Kidney (tissue), 13 donors: ENCODE measurements at regions not wholly inside any gene's neighbourhood (a gene's known extent, or its start where the extent isn't known, plus 50 kb on each side); places are given as distances from the start of the nearest gene placed in this dataset.

Experiments used
- DNase-seq, 5 donors: peaks; one replicate each; pipeline ENCODE4 v3.0.0-alpha.2; 2013 to 2020
- FAIRE-seq: peaks from 2 replicates; lab custom pipeline; 2012; peaks lifted over from hg19 to GRCh38; lab: Jason Lieb, UNC
- H3K27ac ChIP-seq, 2 donors: one replicate each; pipeline ENCODE4 v1.7.0; 2013; ENCODE audit warnings: low read depth in 2 of 2, low read length in 2 of 2, inconsistent platforms in 1 of 2
- H3K27me3 ChIP-seq: one replicate; pipeline ENCODE4 v1.7.1; 2013; ENCODE audit warnings: low read length, inconsistent platforms; ENCODE audit not compliant: control insufficient read depth, insufficient read depth
- H3K36me3 ChIP-seq, 3 donors: one replicate each; pipeline versions ENCODE4 v1.7.0 to v1.7.1; 2013; ENCODE audit warnings: low read length in 3 of 3, control low read depth in 1 of 3, inconsistent platforms in 1 of 3; ENCODE audit not compliant: insufficient read depth in 3 of 3, control insufficient read depth in 2 of 3
- H3K4me1 ChIP-seq, 3 donors: one replicate each; pipeline versions ENCODE4 v1.7.0 to v1.7.1; 2013; ENCODE audit warnings: low read length in 3 of 3, inconsistent platforms in 1 of 3, low read depth in 1 of 3; ENCODE audit not compliant: control insufficient read depth in 2 of 3, insufficient read depth in 2 of 3
- H3K4me3 ChIP-seq, 3 donors: one replicate each; pipeline versions ENCODE4 v1.7.0 to v1.8.1; 2013; ENCODE audit warnings: low read length in 3 of 3, control low read depth in 1 of 3, inconsistent platforms in 1 of 3
- H3K9ac ChIP-seq, 3 donors: one replicate each; pipeline versions ENCODE4 v1.7.0 to v1.7.1; 2013; ENCODE audit warnings: low read length in 3 of 3, control low read depth in 1 of 3, inconsistent platforms in 1 of 3
- H3K9me3 ChIP-seq, 3 donors: one replicate each; pipeline versions ENCODE4 v1.7.0 to v1.7.1; 2013; ENCODE audit warnings: low read length in 3 of 3, control low read depth in 1 of 3, inconsistent platforms in 1 of 3; ENCODE audit not compliant: control insufficient read depth in 2 of 3, insufficient read depth in 1 of 3
- CTCF ChIP-seq: IDR thresholded peaks from 3 replicates; pipeline ENCODE4 v1.5.1; 2012; ENCODE audit warnings: mild to moderate bottlenecking, moderate library complexity, borderline replicate concordance; ENCODE audit not compliant: insufficient read depth; ENCODE audit errors: extremely low read depth
- intact Hi-C: fragments of 100-400 bp; cut with DNase I; formaldehyde crosslinking; loops from one replicate; pipeline ENCODE4 v1.11.1; 2022
- donor health status: control.
- donor health status: control.
- donor health status: control.
- donor health status: control.
- donor health status: control.
- donor health status: DM: yes; HTN: yes; CAD: no.
- donor health status: Normal renal cell carcinoma (clear cell type).

GRCh38 chr1:200483491-200484143 is 73.8 kb upstream of the ZNF281 start:
- H3K9me3 ChIP-seq: no peaks in the 10 kb centered on the region
- H3K36me3 ChIP-seq: no peaks in the 10 kb centered on the region
- H3K27me3 ChIP-seq: no peaks in the 10 kb centered on the region
- FAIRE-seq (no peak), DNase-seq (no peak)
- H3K4me3 ChIP-seq: no peak overlapping the region
- H3K27ac ChIP-seq: no peak overlapping the region
- intact Hi-C loops: no loop called here
- H3K4me1 ChIP-seq: no peaks in the 10 kb centered on the region
- H3K9ac ChIP-seq: no peak overlapping the region
- no peak for TF ChIP-seq CTCF

- intact Hi-C loops: no loop called here
- Histone ChIP-seq H3K9ac (no peak overlapping the region), H3K27me3 (no peaks in the 10 kb centered on the region), H3K27ac (no peak overlapping the region), H3K4me1 (no peaks in the 10 kb centered on the region), H3K36me3 (no peaks in the 10 kb centered on the region), H3K9me3 (no peaks in the 10 kb centered on the region), H3K4me3 (no peak overlapping the region)
- no peak for TF ChIP-seq CTCF
- DNase-seq: no peak
- no peak for FAIRE-seq
These were observed 71.1 kb upstream of the ZNF281 start for GRCh38 chr1:200480964-200481363.

- DNase-seq (no peak), FAIRE-seq (no peak)
- no peaks in the 10 kb centered on the region for H3K36me3 ChIP-seq
- no peak overlapping the region for H3K9ac ChIP-seq
- TF ChIP-seq CTCF: no peak
- no peak overlapping the region for H3K4me3 ChIP-seq
- no peak overlapping the region for H3K27ac ChIP-seq
- no peaks in the 10 kb centered on the region for H3K9me3 ChIP-seq
- no peaks in the 10 kb centered on the region for H3K27me3 ChIP-seq
- H3K4me1 ChIP-seq: no peaks in the 10 kb centered on the region
- intact Hi-C loops: no loop called here
These were observed 70.0 kb upstream of the ZNF281 start for GRCh38 chr1:200479816-200480215.
